ENCODE measurements at regions not wholly inside any gene's neighbourhood (a gene's known extent, or its start where the extent isn't known, plus 50 kb on each side); places are given as distances from the start of the nearest gene placed in this dataset.

- Histone ChIP-seq H3K36me3 (no peaks in the 10 kb centered on the region), H3K27ac (no peak overlapping the region), H3K9me3 (no peaks in the 10 kb centered on the region), H3K4me1 (no peaks in the 10 kb centered on the region), H3K27me3 (no peaks in the 10 kb centered on the region), H3K4me3 (no peak overlapping the region)
- DNase-seq, result no peak
- WGBS (ENCODE audit: insufficient coverage, low coverage, low lambda C conversion rate, missing lambda C conversion rate), result 56% methylated on average over 7 of the region's 7 CpGs
- intact Hi-C loops (cut with DNase I), result no loop called here
- TF ChIP-seq, protein P1, sequence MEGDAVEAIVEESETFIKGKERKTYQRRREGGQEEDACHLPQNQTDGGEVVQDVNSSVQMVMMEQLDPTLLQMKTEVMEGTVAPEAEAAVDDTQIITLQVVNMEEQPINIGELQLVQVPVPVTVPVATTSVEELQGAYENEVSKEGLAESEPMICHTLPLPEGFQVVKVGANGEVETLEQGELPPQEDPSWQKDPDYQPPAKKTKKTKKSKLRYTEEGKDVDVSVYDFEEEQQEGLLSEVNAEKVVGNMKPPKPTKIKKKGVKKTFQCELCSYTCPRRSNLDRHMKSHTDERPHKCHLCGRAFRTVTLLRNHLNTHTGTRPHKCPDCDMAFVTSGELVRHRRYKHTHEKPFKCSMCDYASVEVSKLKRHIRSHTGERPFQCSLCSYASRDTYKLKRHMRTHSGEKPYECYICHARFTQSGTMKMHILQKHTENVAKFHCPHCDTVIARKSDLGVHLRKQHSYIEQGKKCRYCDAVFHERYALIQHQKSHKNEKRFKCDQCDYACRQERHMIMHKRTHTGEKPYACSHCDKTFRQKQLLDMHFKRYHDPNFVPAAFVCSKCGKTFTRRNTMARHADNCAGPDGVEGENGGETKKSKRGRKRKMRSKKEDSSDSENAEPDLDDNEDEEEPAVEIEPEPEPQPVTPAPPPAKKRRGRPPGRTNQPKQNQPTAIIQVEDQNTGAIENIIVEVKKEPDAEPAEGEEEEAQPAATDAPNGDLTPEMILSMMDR (IDR thresholded peaks at IDR 0.05), result no peak
- no peak for TF ChIP-seq POLR2A (IDR thresholded peaks at IDR 0.05)
- no peak for ATAC-seq
Observed at GRCh38 chr10:62885684-62886461, 69.7 kb upstream of the EGR2 start.

DNA sequence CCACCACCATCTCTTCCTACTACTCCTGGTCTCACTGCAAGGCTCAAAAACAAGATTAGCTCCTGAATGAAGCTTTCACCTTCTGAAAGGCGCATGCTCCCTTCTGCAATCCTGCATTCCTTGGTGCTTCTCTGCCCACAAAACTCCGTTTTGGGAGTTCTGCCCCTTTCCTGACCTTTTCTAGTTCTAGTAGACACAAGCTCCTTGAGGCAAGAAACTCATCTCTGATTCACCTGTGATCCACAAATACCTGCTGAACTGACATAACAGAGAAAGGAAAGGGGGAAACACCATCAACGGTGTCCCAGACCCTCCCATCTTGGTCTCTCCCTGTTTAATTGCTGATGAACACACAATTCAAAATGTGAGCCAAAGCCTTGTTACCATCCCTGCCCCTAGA, 64.0 kb upstream of the EGR2 start:
- H3K27me3 ChIP-seq, result no peaks in the 10 kb centered on the region
- DNase-seq, result no peak
- intact Hi-C loops (cut with DNase I), result no loop called here
- no peaks in the 10 kb centered on the region for H3K4me1 ChIP-seq
- no peaks in the 10 kb centered on the region for H3K36me3 ChIP-seq
- no peak overlapping the region for H3K4me3 ChIP-seq
- no peak overlapping the region for H3K27ac ChIP-seq
- TF ChIP-seq, protein P1 (IDR thresholded peaks at IDR 0.05), result no peak
- no peak for ATAC-seq
- 47% methylated on average over 3 of the region's 3 CpGs for WGBS (ENCODE audit: insufficient coverage, low coverage, low lambda C conversion rate, missing lambda C conversion rate)
- no peaks in the 10 kb centered on the region for H3K9me3 ChIP-seq

- Histone ChIP-seq H3K9me3 (no peaks in the 10 kb centered on the region), H3K27me3 (no peaks in the 10 kb centered on the region), H3K27ac (no peak overlapping the region), H3K4me1 (no peaks in the 10 kb centered on the region), H3K4me3 (no peak overlapping the region), H3K36me3 (no peaks in the 10 kb centered on the region)
- WGBS (ENCODE audit: insufficient coverage, low coverage, low lambda C conversion rate, missing lambda C conversion rate), result 82% methylated on average over 2 of the region's 2 CpGs
- ATAC-seq (no peak), DNase-seq (no peak)
- intact Hi-C loops (cut with DNase I), result no loop called here
- TF ChIP-seq, protein P1 (IDR thresholded peaks at IDR 0.05), result no peak
- TF ChIP-seq POLR2A (IDR thresholded peaks at IDR 0.05), result no peak
Observed at GRCh38 chr10:62873866-62874265, 57.7 kb upstream of the EGR2 start.

GRCh38 chr10:62870866-62871265, 54.7 kb upstream of the EGR2 start:
- H3K9me3 ChIP-seq, result no peaks in the 10 kb centered on the region
- DNase-seq, result no peak
- TF ChIP-seq, protein P1 (IDR thresholded peaks at IDR 0.05), result no peak
- H3K4me3 ChIP-seq, result no peak overlapping the region
- H3K36me3 ChIP-seq, result no peaks in the 10 kb centered on the region
- 70% methylated on average over 7 of the region's 7 CpGs for WGBS (ENCODE audit: insufficient coverage, low coverage, low lambda C conversion rate, missing lambda C conversion rate)
- no peak overlapping the region for H3K27ac ChIP-seq
- no peaks in the 10 kb centered on the region for H3K4me1 ChIP-seq
- no peaks in the 10 kb centered on the region for H3K27me3 ChIP-seq
- intact Hi-C loops (cut with DNase I), result no loop called here
- no peak for ATAC-seq
